Stomach smooth muscle (tissue), 2 donors: ENCODE measurements at regions not wholly inside any gene's neighbourhood (a gene's known extent, or its start where the extent isn't known, plus 50 kb on each side); places are given as distances from the start of the nearest gene placed in this dataset.
"Not testable (repeated sequence)": the region's sequence is repeated elsewhere in the genome, so short reads cannot be mapped to it uniquely, and the experiment has no call there.

Source experiments
- H3K27ac ChIP-seq: one replicate; pipeline ENCODE4 v1.7.0; 2013; ENCODE audit warnings: mild to moderate bottlenecking, low read length, inconsistent platforms
- H3K27me3 ChIP-seq, 2 donors: one replicate each; pipeline ENCODE4 v1.7.0; 2013; ENCODE audit warnings: low read length in 2 of 2; ENCODE audit not compliant: insufficient read depth in 2 of 2, control insufficient read depth in 1 of 2
- H3K36me3 ChIP-seq, 2 donors: one replicate each; pipeline ENCODE4 v1.7.0; 2013; ENCODE audit warnings: low read length in 2 of 2; ENCODE audit not compliant: control insufficient read depth in 2 of 2, insufficient read depth in 2 of 2
- H3K4me1 ChIP-seq: one replicate; pipeline ENCODE4 v1.7.0; 2013; ENCODE audit warnings: low read length; ENCODE audit not compliant: control insufficient read depth, insufficient read depth
- H3K4me3 ChIP-seq, 2 donors: one replicate each; pipeline ENCODE4 v1.7.0; 2013; ENCODE audit warnings: low read length in 2 of 2
- H3K9ac ChIP-seq, 2 donors: one replicate each; pipeline ENCODE4 v1.7.0; 2013; ENCODE audit warnings: low read length in 2 of 2, mild to moderate bottlenecking in 1 of 2
- H3K9me3 ChIP-seq, 2 donors: one replicate each; pipeline ENCODE4 v1.7.0; 2013; ENCODE audit warnings: low read length in 2 of 2; ENCODE audit not compliant: control insufficient read depth in 2 of 2
- donor health status: healthy.
- donor health status: Pancreatic carcinoma.

- Histone ChIP-seq H3K36me3 (no peaks in the 10 kb centered on the region), H3K4me3 (no peak overlapping the region), H3K4me1 (no peaks in the 10 kb centered on the region), H3K9me3 (no peaks in the 10 kb centered on the region), H3K27me3 (no peaks in the 10 kb centered on the region), H3K27ac (no peak overlapping the region), H3K9ac (no peak overlapping the region)
These were observed 62.0 kb downstream of the SKIDA1 start for GRCh38 chr10:21463436-21463835.

DNA sequence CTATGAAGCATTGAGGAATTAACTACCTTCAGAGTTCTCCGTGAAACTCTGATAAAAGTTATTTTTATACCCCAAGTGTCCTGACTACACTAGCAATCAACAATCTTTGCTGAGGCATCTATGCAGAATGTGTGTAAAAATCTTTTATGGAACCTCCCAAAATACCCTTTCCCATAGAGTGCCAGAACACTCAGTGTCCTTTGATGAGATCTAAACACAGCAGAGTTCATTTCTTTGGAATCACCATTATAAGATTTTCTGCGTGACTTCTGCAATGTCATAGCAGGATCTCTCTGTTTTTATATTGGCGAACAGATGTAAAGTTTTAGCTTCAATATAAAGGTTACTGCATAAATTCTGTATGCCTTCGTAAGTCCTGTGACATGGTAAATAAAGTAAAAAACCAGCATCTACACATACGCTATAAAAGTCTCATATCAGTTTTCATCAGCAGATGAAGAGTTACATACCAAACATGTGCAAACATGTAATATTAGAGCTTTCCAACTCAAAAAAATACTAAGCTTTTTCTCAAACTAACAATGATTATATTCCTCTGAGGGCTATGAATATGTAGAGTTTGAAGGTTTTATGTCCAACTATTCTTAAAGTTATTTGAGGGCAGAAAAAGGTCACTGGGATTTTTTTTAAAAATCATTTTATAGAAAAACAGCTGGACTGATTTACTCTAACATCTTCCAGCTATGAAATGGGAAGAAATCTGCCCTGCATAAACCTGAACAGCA is 67.2 kb downstream of the SKIDA1 start:
- no peaks in the 10 kb centered on the region for H3K36me3 ChIP-seq
- H3K9ac ChIP-seq: no peak overlapping the region
- H3K27me3 ChIP-seq: no peaks in the 10 kb centered on the region
- no peak overlapping the region for H3K4me3 ChIP-seq
- no peaks in the 10 kb centered on the region for H3K9me3 ChIP-seq
- H3K4me1 ChIP-seq: no peaks in the 10 kb centered on the region
- H3K27ac ChIP-seq: no peak overlapping the region

DNA sequence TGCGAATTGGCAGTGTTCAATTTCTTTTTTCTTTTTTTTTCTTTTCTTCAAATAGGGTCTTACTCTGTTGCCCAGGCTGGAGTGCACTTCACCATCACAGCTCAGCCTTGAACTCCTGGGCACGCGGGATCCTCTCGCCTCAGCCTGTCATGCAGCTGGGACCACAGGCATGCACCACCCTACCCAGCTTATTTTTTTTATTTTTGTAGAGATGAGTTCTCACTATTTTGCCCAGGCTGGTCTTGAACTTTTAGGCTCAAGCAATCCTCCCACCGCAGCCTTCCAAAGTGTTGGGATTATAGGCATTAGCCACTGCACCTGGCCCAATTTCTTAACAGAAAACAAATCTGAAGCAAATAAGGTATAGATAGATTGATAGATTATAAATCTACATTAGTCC is 69.3 kb downstream of the SKIDA1 start:
- H3K9me3 ChIP-seq: no peaks in the 10 kb centered on the region
- no peak overlapping the region for H3K27ac ChIP-seq
- H3K9ac ChIP-seq: no peak overlapping the region
- H3K27me3 ChIP-seq: no peaks in the 10 kb centered on the region
- H3K4me1 ChIP-seq: no peaks in the 10 kb centered on the region
- no peak overlapping the region for H3K4me3 ChIP-seq
- no peaks in the 10 kb centered on the region for H3K36me3 ChIP-seq

DNA sequence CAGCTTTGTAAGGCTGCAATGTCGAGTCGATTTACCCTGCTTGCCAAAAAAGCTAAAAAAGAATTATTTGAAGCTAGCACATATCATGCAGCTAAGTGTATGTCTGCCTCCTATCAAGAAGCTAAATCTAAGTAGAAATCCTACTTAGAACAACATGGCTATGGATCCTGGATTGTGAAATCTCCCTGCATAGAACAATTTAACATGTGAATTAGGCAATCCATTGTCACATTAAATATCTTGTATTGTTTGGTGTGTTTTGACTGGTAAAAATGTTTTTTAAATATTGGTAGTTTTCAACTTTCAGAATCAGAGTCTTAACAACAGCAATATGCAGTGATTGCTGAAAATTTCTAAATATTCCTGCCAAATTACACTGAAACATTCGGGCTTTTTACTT is 73.3 kb downstream of the SKIDA1 start:
- Histone ChIP-seq H3K9me3 (peaks cover 0 to 6% of the 10 kb centered on the region in 2 donors), H3K36me3 (no peaks in the 10 kb centered on the region), H3K27me3 (no peaks in the 10 kb centered on the region), H3K27ac (no peak overlapping the region), H3K4me1 (no peaks in the 10 kb centered on the region), H3K9ac (no peak overlapping the region), H3K4me3 (no peak overlapping the region)

- Histone ChIP-seq H3K9me3 (peaks cover 0 to 6% of the 10 kb centered on the region in 2 donors), H3K36me3 (no peaks in the 10 kb centered on the region), H3K27me3 (no peaks in the 10 kb centered on the region), H3K27ac (no peak overlapping the region), H3K4me3 (no peak overlapping the region), H3K4me1 (no peaks in the 10 kb centered on the region), H3K9ac (no peak overlapping the region)
These were observed 76.1 kb downstream of the SKIDA1 start for GRCh38 chr10:21449288-21449966.

GRCh38 chr10:21445163-21445562 is 80.3 kb downstream of the SKIDA1 start:
- no peaks in the 10 kb centered on the region for H3K27me3 ChIP-seq
- no peak overlapping the region for H3K27ac ChIP-seq
- H3K36me3 ChIP-seq: no peaks in the 10 kb centered on the region
- no peak overlapping the region for H3K4me3 ChIP-seq
- H3K4me1 ChIP-seq: no peaks in the 10 kb centered on the region
- H3K9ac ChIP-seq: no peak overlapping the region
- peaks cover 0 to 6% of the 10 kb centered on the region in 2 donors for H3K9me3 ChIP-seq

DNA sequence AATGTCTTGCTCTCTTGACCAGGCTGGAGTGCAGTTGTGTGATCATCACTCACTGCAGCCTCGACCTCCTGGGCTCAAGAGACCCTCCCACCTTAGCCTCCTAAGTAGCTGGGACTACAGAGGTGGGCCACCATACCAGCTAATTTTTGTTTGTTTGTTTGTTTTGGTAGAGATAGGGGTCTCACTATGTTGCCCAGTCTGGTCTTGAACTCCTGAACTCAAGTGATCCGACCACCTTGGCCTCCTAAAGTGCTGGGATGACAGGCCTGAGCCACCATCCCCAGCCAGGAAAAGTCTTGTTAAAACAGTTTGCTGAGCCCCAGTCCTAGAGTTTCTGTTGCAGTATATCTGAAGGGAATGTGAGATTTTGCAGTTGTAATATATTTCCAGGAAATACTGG is 83.9 kb downstream of the SKIDA1 start:
- H3K36me3 ChIP-seq: no peaks in the 10 kb centered on the region
- no peak overlapping the region for H3K9ac ChIP-seq
- H3K4me1 ChIP-seq: no peaks in the 10 kb centered on the region

DNA sequence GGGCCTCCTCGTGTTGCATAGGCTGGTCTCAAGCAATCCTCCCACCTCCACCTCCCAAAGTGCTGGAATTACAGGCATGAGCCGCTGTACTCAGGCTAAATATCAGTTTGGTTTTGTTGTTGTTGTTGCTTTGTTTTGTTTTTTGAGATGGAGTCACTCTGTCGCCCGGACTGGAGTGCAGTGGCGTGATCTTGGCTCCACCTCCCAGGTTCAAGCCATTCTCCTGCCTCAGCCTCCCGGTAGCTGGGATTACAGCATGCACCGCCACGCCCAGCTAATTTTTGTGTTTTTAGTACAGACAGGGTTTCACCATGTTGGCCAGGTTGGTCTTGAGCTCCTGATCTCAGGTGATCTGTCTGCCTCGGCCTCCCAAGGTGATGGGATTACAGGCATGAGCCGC is 86.6 kb downstream of the SKIDA1 start:
- not testable (repeated sequence) for H3K27ac ChIP-seq, H3K27me3 ChIP-seq, H3K4me1 ChIP-seq, H3K9ac ChIP-seq, H3K9me3 ChIP-seq, H3K36me3 ChIP-seq, H3K4me3 ChIP-seq

More for the DNA sequence above, 83.9 kb downstream of the SKIDA1 start:
- Histone ChIP-seq H3K9me3 (no peaks in the 10 kb centered on the region), H3K27me3 (no peaks in the 10 kb centered on the region), H3K27ac (no peak overlapping the region), H3K4me3 (no peak overlapping the region)

DNA sequence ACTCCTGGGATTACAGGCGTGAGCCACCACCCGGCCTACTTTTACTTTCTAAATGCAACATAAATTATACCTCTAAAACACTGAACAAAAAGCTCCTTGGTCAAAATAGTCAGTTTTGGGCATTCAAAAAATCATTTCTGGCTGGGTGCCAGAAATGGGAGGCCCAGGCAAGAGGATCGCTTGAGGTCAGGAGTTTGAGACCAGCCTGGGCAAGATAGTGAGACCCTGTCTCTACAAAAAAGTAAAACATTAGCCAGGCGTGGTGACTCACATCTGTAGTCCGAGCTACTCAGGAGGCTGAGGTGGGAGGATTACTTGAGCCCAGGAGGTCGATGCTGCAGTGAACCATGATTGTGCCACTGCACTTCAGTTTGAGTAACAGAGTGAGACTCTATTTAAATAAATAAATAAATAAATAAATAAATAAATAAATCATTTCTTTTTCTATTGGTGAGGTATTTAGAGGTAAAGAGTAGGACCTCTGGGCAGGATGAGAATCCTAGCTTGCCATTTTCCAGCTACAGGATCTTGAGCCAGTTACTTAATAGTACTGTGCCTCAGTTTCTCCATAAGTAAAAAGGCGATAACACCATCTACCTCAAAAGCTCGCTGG is 87.6 kb downstream of the SKIDA1 start:
- H3K9ac ChIP-seq: no peak overlapping the region
- no peaks in the 10 kb centered on the region for H3K27me3 ChIP-seq
- no peaks in the 10 kb centered on the region for H3K36me3 ChIP-seq
- no peak overlapping the region for H3K27ac ChIP-seq
- no peaks in the 10 kb centered on the region for H3K9me3 ChIP-seq
- no peaks in the 10 kb centered on the region for H3K4me1 ChIP-seq
- no peak overlapping the region for H3K4me3 ChIP-seq

GRCh38 chr10:21432266-21432665 is 93.2 kb downstream of the SKIDA1 start:
- H3K9ac ChIP-seq: no peak overlapping the region
- H3K36me3 ChIP-seq: no peaks in the 10 kb centered on the region

GRCh38 chr10:21431799-21432198 is 93.7 kb downstream of the SKIDA1 start:
- Histone ChIP-seq H3K27ac (no peak overlapping the region), H3K4me3 (no peak overlapping the region), H3K36me3 (no peaks in the 10 kb centered on the region), H3K27me3 (no peaks in the 10 kb centered on the region), H3K9ac (no peak overlapping the region), H3K9me3 (peaks cover 4 to 10% of the 10 kb centered on the region in 2 donors), H3K4me1 (no peaks in the 10 kb centered on the region)

More at GRCh38 chr10:21432266-21432665, 93.2 kb downstream of the SKIDA1 start:
- no peak overlapping the region for H3K4me3 ChIP-seq
- H3K27me3 ChIP-seq: no peaks in the 10 kb centered on the region
- H3K27ac ChIP-seq: no peak overlapping the region
- H3K4me1 ChIP-seq: no peaks in the 10 kb centered on the region
- peaks cover 2 to 8% of the 10 kb centered on the region in 2 donors for H3K9me3 ChIP-seq
